ENCODE measurements at regions not wholly inside any gene's neighbourhood (a gene's known extent, or its start where the extent isn't known, plus 50 kb on each side); places are given as distances from the start of the nearest gene placed in this dataset.

- DNase-seq = no peak
These were observed 296.1 kb downstream of the EPHA4 start for GRCh38 chr2:221276033-221276432.

- no peak for DNase-seq
These were observed 295.5 kb downstream of the EPHA4 start for GRCh38 chr2:221276601-221277000.

GRCh38 chr2:221282386-221282785, 289.7 kb downstream of the EPHA4 start:
- DNase-seq = no peak

- DNase-seq = no peak
These were observed 288.1 kb downstream of the EPHA4 start for GRCh38 chr2:221283896-221284545.

GRCh38 chr2:221285148-221285547, 287.0 kb downstream of the EPHA4 start:
- DNase-seq = no peak

GRCh38 chr2:221286406-221286805, 285.7 kb downstream of the EPHA4 start:
- DNase-seq = no peak

GRCh38 chr2:221289389-221289788, 282.7 kb downstream of the EPHA4 start:
- no peak for DNase-seq

GRCh38 chr2:221289846-221290245, 282.3 kb downstream of the EPHA4 start:
- no peak for DNase-seq

GRCh38 chr2:221293949-221294742, 278.0 kb downstream of the EPHA4 start:
- no peak for DNase-seq

- no peak for DNase-seq
These were observed 267.2 kb downstream of the EPHA4 start for GRCh38 chr2:221304916-221305315.

GRCh38 chr2:221308507-221309066, 263.5 kb downstream of the EPHA4 start:
- DNase-seq = no peak

GRCh38 chr2:221309892-221310583, 262.1 kb downstream of the EPHA4 start:
- DNase-seq = no peak

- no peak for DNase-seq
These were observed 261.4 kb downstream of the EPHA4 start for GRCh38 chr2:221310730-221311129.

- no peak for DNase-seq
These were observed 259.5 kb downstream of the EPHA4 start for GRCh38 chr2:221312634-221313033.

- no peak for DNase-seq
These were observed 257.3 kb downstream of the EPHA4 start for GRCh38 chr2:221314786-221315185.

- no peak for DNase-seq
These were observed 253.6 kb downstream of the EPHA4 start for GRCh38 chr2:221318376-221319130.

- DNase-seq = no peak
These were observed 249.4 kb downstream of the EPHA4 start for GRCh38 chr2:221322741-221323140.

- no peak for DNase-seq
These were observed 248.6 kb downstream of the EPHA4 start for GRCh38 chr2:221323513-221323912.

- no peak for DNase-seq
These were observed 241.7 kb downstream of the EPHA4 start for GRCh38 chr2:221330436-221330835.

- DNase-seq = no peak
These were observed 237.5 kb downstream of the EPHA4 start for GRCh38 chr2:221334481-221335218.

GRCh38 chr2:221335219-221335752, 236.8 kb downstream of the EPHA4 start:
- no peak for DNase-seq

GRCh38 chr2:221336967-221337366, 235.1 kb downstream of the EPHA4 start:
- no peak for DNase-seq
